GM12872 (cell line): ENCODE measurements at regions not wholly inside any gene's neighbourhood (a gene's known extent, or its start where the extent isn't known, plus 50 kb on each side); places are given as distances from the start of the nearest gene placed in this dataset.

ENCODE experiments used
- CTCF ChIP-seq: IDR thresholded peaks from 3 replicates; pipeline ENCODE4 v1.5.1; 2011; ENCODE audit warnings: low read depth, mild to moderate bottlenecking, low read length, moderate library complexity; ENCODE audit not compliant: insufficient read depth

- TF ChIP-seq CTCF = no peak
Measured at GRCh38 chr11:19374151-19374569, 133.4 kb upstream of the E2F8 start.

- TF ChIP-seq CTCF = no peak
Measured at GRCh38 chr11:19372381-19372780, 131.6 kb upstream of the E2F8 start.

DNA sequence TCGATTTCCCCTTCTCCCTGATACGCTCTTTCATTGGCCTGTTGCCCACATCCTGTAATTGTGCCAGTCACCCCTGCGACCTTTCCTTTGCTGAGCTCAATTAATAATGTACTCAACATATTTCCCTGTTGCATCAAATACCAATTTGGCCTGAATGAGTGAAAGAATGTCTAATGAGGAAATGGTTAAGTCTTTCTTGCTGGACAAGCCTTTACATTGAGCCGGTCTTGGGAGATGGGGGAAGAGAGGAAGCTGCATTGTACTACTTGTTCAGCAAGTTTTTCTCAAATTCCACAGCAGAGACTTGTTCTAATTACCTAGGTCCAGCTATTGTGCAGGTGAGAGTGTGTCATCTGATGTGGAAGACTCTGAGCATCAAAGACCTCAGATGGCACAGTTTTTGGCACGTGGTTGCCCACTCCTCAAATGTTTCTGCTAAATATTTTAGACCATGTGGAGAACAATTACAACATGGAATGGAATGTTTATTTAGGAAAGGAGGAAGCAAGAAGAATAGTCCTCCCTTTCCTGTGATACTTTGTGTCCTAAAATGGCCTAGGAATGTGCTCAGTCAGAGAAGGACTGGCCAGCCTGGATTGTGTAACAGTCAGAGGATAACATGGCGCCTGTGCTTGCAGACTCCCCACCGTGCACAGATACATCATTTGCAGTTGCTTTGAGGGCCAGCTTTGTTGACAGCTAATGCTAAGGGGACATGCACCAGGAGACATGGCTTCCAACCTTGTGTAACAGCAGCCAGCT lies 129.5 kb upstream of the E2F8 start:
- TF ChIP-seq CTCF = no peak

- TF ChIP-seq CTCF = no peak
Measured at GRCh38 chr11:19368726-19369375, 128.1 kb upstream of the E2F8 start.

- no peak for TF ChIP-seq CTCF
Measured at GRCh38 chr11:19366992-19367709, 126.4 kb upstream of the E2F8 start.

GRCh38 chr11:19365743-19366410 lies 125.1 kb upstream of the E2F8 start:
- TF ChIP-seq CTCF = no peak
